Panc1 (cell line): ENCODE measurements at regions not wholly inside any gene's neighbourhood (a gene's known extent, or its start where the extent isn't known, plus 50 kb on each side); places are given as distances from the start of the nearest gene placed in this dataset.

Experiments used
- ATAC-seq: fragments of 200-7000 bp; cut with Tn5 transposase; 2 replicates; pipeline ENCODE4 v1.9.1; 2020; ENCODE audit warnings: mild to moderate bottlenecking, moderate library complexity
- BruUV-seq: library from RNA; stranded (reverse); fragments of 400-500 nt; replicated peaks from 2 replicates; lab custom pipeline; 2021; lab: Mats Ljungman, UMichigan
- CTCF ChIA-PET: fragments of 300-600 bp; sonication (Branson Sonifier 250); formaldehyde crosslinking; loops from one replicate; lab custom pipeline; 2022; ENCODE audit warnings: antibody characterized with exemption; lab: Charles Lee
- POLR2A ChIA-PET: fragments of 300-600 bp; sonication (Branson Sonifier 250); formaldehyde crosslinking; loops from one replicate; lab custom pipeline; 2022; ENCODE audit warnings: antibody characterized with exemption; lab: Charles Lee
- DNase-seq: peaks from one replicate; pipeline ENCODE4 v3.0.0-alpha.2; 2010; ENCODE audit warnings: low read depth, low spot score
- H3K27ac ChIP-seq: 2 replicates; pipeline ENCODE4 v1.5.1; 2011; ENCODE audit warnings: mild to moderate bottlenecking, low read length, inconsistent platforms
- H3K27me3 ChIP-seq: fragments of 200-500 bp; sonication (Bioruptor generic); 2 replicates; pipeline ENCODE4 v1.6.0; 2014; ENCODE audit warnings: low read length, inconsistent platforms; ENCODE audit not compliant: control insufficient read depth, insufficient read depth
- H3K36me3 ChIP-seq: fragments of 200-500 bp; sonication (Bioruptor generic); 2 replicates; pipeline ENCODE4 v1.5.1; 2014; ENCODE audit warnings: inconsistent platforms, mild to moderate bottlenecking, low read length, moderate library complexity; ENCODE audit not compliant: control insufficient read depth, insufficient read depth
- H3K4me1 ChIP-seq: 2 replicates; pipeline ENCODE4 v1.5.1; 2011; ENCODE audit warnings: inconsistent platforms, mild to moderate bottlenecking, low read length, moderate library complexity; ENCODE audit not compliant: control insufficient read depth, insufficient read depth
- H3K4me3 ChIP-seq, 2 experiments: 2 replicates each; pipeline ENCODE4 v1.5.1; 2011 to 2012; ENCODE audit warnings: low read depth in 2 of 2, low read length in 2 of 2, mild to moderate bottlenecking in 2 of 2, inconsistent platforms in 1 of 2, moderate library complexity in 1 of 2
- H3K9me3 ChIP-seq: fragments of 200-500 bp; sonication (Bioruptor generic); 2 replicates; pipeline ENCODE4 v1.5.1; 2014; ENCODE audit warnings: low read depth, mild to moderate bottlenecking, inconsistent platforms, low read length, moderate library complexity; ENCODE audit not compliant: control insufficient read depth, insufficient read depth
- CTCF ChIP-seq: fragments of 450-650 bp; IDR thresholded peaks from 2 replicates; pipeline ENCODE4 v1.5.1; 2017; ENCODE audit warnings: mild to moderate bottlenecking
- POLR2AphosphoS5 ChIP-seq: IDR thresholded peaks from 2 replicates; pipeline ENCODE4 v1.6.1; 2012; ENCODE audit warnings: mild to moderate bottlenecking, low read depth, low read length, moderate library complexity
- REST ChIP-seq, 2 experiments: IDR thresholded peaks; 2 replicates each; pipeline ENCODE4 v1.6.1; 2011 to 2012; ENCODE audit warnings: low read depth in 2 of 2, control low read depth in 1 of 2, low read length in 1 of 2, mild to moderate bottlenecking in 1 of 2, moderate library complexity in 1 of 2; ENCODE audit not compliant: insufficient read depth in 1 of 2
- SIN3A ChIP-seq: IDR thresholded peaks from 2 replicates; pipeline ENCODE4 v1.6.1; 2012; ENCODE audit warnings: low read depth, mild to moderate bottlenecking, low read length, moderate library complexity, borderline replicate concordance; ENCODE audit not compliant: insufficient read depth
- TCF7L2 ChIP-seq: IDR thresholded peaks from 2 replicates; pipeline ENCODE4 v1.6.1; 2011; ENCODE audit warnings: mild to moderate bottlenecking, low read depth, low read length, inconsistent platforms
- in situ Hi-C: cut with HindIII; loops from 2 replicates; pipeline ENCODE4 v1.10.0; 2016; ENCODE audit warnings: low sequenced_read_pairs, low pct_unique_long_range_greater_than_20kb
- intact Hi-C: fragments of 100-400 bp; cut with micrococcal nuclease; formaldehyde crosslinking; loops from one replicate; pipeline ENCODE4 v1.10.0; 2022; ENCODE audit not compliant: unreplicated experiment

- no peak overlapping the region for H3K4me3 ChIP-seq
- H3K27ac ChIP-seq, result no peak overlapping the region
- ChIA-PET POLR2A (no interaction called here), CTCF (no interaction called here)
- ATAC-seq, result no peak
- no peaks in the 10 kb centered on the region for H3K27me3 ChIP-seq
- H3K36me3 ChIP-seq, result no peaks in the 10 kb centered on the region
- DNase-seq, result no peak
- in situ Hi-C loops, result no loop called here
- TF ChIP-seq SIN3A (no peak), TCF7L2 (no peak), POLR2AphosphoS5 (no peak), CTCF (no peak), REST (IDR thresholded peaks at IDR 0.05; ENCODE audit: insufficient read depth in 1 of 2, low read depth in 2 of 2, low read length in 1 of 2) (no peak)
- no peaks in the 10 kb centered on the region for H3K4me1 ChIP-seq
- intact Hi-C loops, result no loop called here
- no TSS peak for BruUV-seq
- H3K9me3 ChIP-seq, result no peaks in the 10 kb centered on the region
Measured at GRCh38 chr11:33956611-33957010, 64.7 kb upstream of the LMO2 start.

DNA sequence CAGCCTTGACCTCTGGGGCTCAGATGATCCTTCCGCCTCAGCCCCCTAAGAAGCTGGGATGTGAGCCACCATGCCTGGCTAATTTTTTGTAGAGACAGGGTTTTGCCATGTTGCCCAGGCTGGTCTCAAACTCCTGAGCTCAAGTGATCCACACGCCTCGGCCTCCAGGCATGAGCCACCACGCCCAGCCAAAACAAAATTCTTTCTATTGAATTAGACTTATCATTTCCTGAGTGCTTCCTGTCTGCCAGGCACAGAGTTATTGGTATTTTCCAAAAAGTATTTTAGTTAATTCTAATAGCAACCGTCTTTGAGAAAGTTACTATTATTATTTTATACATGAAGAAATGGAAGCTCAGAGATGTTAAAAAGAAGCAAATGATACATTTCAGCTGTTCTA is 61.4 kb upstream of the LMO2 start:
- no peaks in the 10 kb centered on the region for H3K9me3 ChIP-seq
- H3K27ac ChIP-seq, result no peak overlapping the region
- ChIA-PET POLR2A (interaction anchor here (0.5 kb wide), 1 partner anchor 109 kb away, joined by 6 read pairs; no protein-coding TSS in a partner anchor), CTCF (no interaction called here)
- in situ Hi-C loops (no loop called here), intact Hi-C loops (no loop called here)
- H3K4me3 ChIP-seq, result no peak overlapping the region
- no peaks in the 10 kb centered on the region for H3K27me3 ChIP-seq
- ATAC-seq (no peak), DNase-seq (no peak)
- TF ChIP-seq CTCF, result no peak
- TF ChIP-seq POLR2AphosphoS5, result no peak
- TF ChIP-seq REST (IDR thresholded peaks at IDR 0.05; ENCODE audit: insufficient read depth in 1 of 2, low read depth in 2 of 2, low read length in 1 of 2), result no peak
- TF ChIP-seq SIN3A, result no peak
- TF ChIP-seq TCF7L2, result no peak
- no peaks in the 10 kb centered on the region for H3K4me1 ChIP-seq
- BruUV-seq, result no TSS peak
- H3K36me3 ChIP-seq, result no peaks in the 10 kb centered on the region
